ENCODE measurements at regions not wholly inside any gene's neighbourhood (a gene's known extent, or its start where the extent isn't known, plus 50 kb on each side); places are given as distances from the start of the nearest gene placed in this dataset.
"Not testable (repeated sequence)": the region's sequence is repeated elsewhere in the genome, so short reads cannot be mapped to it uniquely, and the experiment has no call there.

GRCh38 chr7:152544971-152545619, 109.3 kb upstream of the KMT2C start:
- DNase-seq (no peak), ATAC-seq (no peak)
- intact Hi-C loops (cut with DNase I, micrococcal nuclease), result no loop called here

DNA sequence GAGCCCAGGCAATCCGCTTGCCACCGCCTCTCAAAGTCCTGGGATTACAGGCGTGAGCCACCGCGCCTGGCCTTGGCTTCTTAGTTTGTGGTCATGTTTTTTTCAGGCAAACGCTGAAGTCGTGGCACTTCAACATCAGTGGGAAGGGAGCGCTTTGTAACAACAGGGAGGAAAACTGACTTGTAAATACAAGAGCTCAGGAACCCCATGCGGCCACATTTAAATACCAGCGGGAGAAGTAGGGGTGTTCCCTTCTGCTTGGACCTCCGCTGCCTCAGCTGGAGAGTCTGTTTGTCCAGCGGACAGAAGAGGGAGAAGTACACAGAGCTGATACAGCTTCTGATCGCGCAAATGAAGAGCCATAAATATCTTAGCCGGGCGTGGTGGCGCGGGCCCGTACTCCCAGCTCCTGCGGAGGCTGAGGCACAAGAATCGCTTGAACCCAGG, 108.7 kb upstream of the KMT2C start:
- ATAC-seq (peak; percentile 46), DNase-seq (no peak)
- intact Hi-C loops (cut with DNase I, micrococcal nuclease), result no loop called here

DNA sequence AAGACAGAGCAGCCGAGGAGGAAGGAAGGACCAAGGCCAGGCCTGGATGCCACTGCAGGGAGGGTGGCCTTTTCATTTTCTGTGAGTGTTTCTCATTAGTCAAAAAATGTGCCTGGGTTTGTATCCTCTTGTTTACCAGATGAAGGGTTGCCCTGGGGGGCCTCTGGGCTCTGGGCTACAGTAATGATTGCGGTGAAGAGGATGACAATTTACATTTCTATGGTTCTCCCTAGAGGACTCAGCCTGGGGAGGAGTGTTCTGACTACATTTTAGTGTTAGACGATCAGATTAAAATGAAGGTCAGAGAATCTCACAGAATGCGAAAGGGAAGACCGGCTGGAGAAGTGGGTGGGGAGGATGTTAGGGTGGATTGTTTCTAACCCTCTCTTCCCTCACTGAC, 108.0 kb upstream of the KMT2C start:
- intact Hi-C loops (cut with DNase I, micrococcal nuclease), result no loop called here
- DNase-seq (no peak), ATAC-seq (no peak)

DNA sequence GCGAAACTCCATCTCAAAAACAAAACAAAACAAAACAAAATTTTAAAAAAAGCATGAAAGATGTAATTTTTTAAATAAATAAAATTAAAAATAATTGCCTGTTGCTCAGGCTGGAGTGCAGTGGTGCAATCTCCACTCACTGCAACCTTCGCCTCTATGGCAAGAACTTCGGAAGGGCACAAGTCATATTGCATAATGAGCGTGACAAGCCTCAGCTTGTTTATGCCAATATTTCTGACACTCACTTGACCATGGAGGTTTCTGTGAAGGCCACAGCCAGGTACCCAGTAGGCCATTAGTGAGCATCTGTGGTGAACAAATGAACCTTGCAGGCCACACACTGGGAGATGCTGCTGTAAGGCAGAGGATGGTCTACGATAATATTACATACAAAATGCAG, 106.1 kb upstream of the KMT2C start:
- intact Hi-C loops (cut with DNase I, micrococcal nuclease), result no loop called here
- DNase-seq (no peak), ATAC-seq (no peak)

DNA sequence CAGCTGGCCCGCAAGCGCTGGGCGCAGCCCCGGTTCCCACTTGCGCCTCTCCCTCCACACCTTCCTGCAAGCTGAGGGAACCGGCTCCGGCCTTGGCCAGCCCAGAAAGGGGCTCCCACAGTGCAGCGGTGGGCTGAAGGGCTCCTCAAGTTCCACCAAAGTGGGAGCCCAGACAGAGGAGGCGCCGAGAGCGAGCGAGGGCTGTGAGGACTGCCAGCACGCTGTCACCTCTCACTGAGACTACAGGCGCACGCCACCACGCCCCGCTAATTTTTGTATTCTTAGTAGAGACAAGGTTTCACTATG, 103.3 kb upstream of the KMT2C start:
- DNase-seq; intact Hi-C loops (cut with DNase I, micrococcal nuclease); ATAC-seq: not testable (repeated sequence)

GRCh38 chr7:152538346-152539189, 102.8 kb upstream of the KMT2C start:
- ATAC-seq; DNase-seq; intact Hi-C loops (cut with DNase I, micrococcal nuclease): not testable (repeated sequence)

GRCh38 chr7:152537639-152538038, 101.8 kb upstream of the KMT2C start:
- no peak for ATAC-seq
- intact Hi-C loops (cut with DNase I, micrococcal nuclease), result no loop called here
- DNase-seq, result no peak

DNA sequence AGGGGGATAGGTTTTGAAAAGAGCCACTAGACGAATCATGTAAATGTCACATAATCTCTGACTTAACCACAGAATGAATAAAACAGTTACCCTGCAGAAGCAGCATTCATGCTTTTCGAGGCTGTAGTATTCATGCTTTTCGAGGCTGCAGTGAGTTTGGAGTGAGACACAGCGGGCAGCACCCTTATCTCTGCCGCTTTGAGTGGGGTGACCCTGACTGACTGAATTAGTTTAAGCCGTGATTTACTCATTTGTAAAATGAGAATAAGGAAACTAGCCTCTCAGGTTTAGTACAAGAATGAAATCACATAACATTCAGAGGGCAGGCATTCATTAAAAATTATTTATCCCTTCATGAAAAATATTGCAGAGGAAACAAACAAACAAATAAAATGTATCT, 92.8 kb upstream of the KMT2C start:
- no peak for DNase-seq
- ATAC-seq, result no peak
- intact Hi-C loops (cut with DNase I, micrococcal nuclease), result no loop called here

GRCh38 chr7:152527610-152528032, 91.8 kb upstream of the KMT2C start:
- intact Hi-C loops (cut with DNase I, micrococcal nuclease), result no loop called here
- no peak for DNase-seq
- no peak for ATAC-seq

DNA sequence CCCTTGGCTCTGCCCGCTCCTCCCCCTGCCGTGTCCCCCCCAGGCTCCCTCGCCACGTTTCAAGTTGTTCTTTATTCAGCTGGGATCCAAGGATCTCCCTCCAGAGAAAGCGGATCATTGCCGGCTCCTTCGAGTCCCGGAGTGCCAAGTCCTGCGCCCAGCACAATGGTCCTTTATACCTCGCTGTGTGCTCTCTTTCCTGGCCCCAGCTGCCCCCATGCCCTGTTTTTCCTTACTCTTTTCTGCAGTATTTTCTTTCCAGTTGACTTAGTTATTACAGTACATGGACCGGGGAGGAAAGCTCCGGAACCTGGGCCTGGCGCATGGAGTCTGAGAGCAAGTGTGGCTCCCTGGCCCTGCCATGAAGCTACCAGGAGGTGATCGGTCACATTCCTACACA, 88.1 kb upstream of the KMT2C start:
- intact Hi-C loops (cut with DNase I, micrococcal nuclease), result no loop called here
- DNase-seq (no peak), ATAC-seq (no peak)

- DNase-seq, result no peak
- intact Hi-C loops (cut with DNase I, micrococcal nuclease), result no loop called here
- ATAC-seq, result peak; percentile 13
Observed at GRCh38 chr7:152522571-152523067, 86.8 kb upstream of the KMT2C start.

DNA sequence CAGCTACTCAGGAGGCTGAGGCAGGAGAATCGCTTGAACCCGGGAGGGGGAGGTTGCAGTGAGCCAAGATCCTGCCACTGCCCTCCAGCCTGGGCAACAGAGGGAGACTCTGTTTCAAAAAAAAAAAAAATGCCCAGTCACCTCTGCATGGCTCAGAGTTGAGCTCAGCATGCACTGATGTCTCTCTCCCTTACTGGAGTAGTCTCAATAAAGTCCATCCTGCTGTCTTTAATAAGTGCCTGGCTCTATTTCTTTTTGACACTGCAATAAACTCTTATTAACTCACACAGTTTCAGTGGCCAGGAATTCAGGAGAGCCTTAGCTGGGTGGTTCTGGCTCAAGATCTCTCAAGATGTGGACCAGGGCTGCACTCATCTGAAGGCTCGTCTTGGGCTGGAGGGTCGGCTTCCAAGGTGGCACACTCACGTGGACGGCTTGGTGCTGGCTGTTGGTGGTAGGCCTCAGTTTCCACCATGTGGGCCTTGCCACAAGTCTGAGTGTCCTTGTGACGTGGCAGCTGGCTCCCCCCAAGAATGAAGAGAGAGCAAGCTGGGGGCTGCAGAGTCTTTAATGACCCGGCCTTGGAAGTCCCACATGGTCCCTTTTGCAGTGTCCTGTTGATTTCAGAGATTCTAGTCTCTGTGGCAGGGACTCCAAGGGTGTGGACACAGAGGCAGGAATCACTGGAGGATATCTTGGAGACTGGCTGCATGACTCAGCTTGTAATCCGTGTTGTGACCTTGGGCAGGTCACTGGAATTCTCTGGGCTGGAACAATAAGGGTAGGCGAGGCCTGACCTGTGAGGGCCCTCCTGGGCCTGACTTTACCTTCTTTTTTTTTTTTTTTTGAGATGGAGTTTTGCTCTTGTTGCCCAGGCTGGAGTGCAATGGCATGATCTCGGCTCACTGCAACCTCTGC, 85.9 kb upstream of the KMT2C start:
- ATAC-seq, result peak; percentile 99
- DNase-seq, result no peak
- intact Hi-C loops (cut with DNase I, micrococcal nuclease), result no loop called here

- no peak for ATAC-seq
- no peak for DNase-seq
- intact Hi-C loops (cut with DNase I, micrococcal nuclease), result no loop called here
Observed at GRCh38 chr7:152520861-152521302, 85.1 kb upstream of the KMT2C start.

GRCh38 chr7:152519290-152519689, 83.5 kb upstream of the KMT2C start:
- no peak for ATAC-seq
- intact Hi-C loops (cut with DNase I, micrococcal nuclease), result no loop called here
- no peak for DNase-seq

- intact Hi-C loops (cut with DNase I, micrococcal nuclease), result no loop called here
- ATAC-seq (no peak), DNase-seq (no peak)
Observed at GRCh38 chr7:152516216-152516615, 80.4 kb upstream of the KMT2C start.

DNA sequence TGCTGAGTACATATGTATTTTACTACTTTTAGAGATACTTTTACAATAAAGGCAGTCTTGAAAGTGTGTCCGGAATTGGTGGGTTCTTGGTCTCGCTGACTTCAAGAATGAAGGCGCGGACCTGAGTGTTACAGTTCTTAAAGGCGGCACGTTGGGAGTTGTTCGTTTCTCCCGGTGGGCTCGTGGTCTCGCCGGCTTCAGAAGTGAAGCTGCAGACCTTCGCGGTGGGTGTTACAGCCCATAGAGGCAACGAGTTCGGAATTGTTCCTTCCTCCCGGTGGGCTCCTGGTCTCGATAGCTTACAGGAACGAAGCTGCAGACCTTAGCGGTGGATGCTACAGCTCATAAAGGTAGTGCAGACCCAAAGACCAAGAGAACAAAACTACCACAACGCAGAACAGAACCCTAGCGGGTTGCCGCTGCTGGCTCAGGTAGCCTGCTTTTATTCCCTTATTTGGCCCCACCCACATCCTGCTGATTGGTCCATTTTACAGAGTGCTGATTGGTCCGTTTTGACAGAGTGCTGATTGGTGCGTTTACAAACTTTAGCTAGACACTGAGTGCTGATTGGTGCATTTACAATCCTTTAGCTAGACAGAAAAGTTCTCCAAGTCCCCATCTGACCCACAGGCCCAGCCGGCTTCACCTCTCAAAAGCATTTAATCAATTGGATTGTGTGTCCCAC, 79.6 kb upstream of the KMT2C start:
- intact Hi-C loops (cut with DNase I, micrococcal nuclease); ATAC-seq; DNase-seq: not testable (repeated sequence)

- DNase-seq, result no peak
- no peak for ATAC-seq
- intact Hi-C loops (cut with DNase I, micrococcal nuclease), result no loop called here
Observed at GRCh38 chr7:152514771-152515105, 78.9 kb upstream of the KMT2C start.

- no peak for ATAC-seq
- DNase-seq, result no peak
- intact Hi-C loops (cut with DNase I, micrococcal nuclease), result no loop called here
Observed at GRCh38 chr7:152513861-152514770, 78.3 kb upstream of the KMT2C start.

Data from left colon (tissue), 2 donors.